HG02884 (cell line): ENCODE measurements at regions not wholly inside any gene's neighbourhood (a gene's known extent, or its start where the extent isn't known, plus 50 kb on each side); places are given as distances from the start of the nearest gene placed in this dataset.

Experiments
- ATAC-seq: cut with Tn5 transposase; IDR thresholded peaks from one replicate; pipeline ENCODE4 v1.9.1; 2021; ENCODE audit warnings: mild to moderate bottlenecking, moderate library complexity; ENCODE audit not compliant: unreplicated experiment

DNA sequence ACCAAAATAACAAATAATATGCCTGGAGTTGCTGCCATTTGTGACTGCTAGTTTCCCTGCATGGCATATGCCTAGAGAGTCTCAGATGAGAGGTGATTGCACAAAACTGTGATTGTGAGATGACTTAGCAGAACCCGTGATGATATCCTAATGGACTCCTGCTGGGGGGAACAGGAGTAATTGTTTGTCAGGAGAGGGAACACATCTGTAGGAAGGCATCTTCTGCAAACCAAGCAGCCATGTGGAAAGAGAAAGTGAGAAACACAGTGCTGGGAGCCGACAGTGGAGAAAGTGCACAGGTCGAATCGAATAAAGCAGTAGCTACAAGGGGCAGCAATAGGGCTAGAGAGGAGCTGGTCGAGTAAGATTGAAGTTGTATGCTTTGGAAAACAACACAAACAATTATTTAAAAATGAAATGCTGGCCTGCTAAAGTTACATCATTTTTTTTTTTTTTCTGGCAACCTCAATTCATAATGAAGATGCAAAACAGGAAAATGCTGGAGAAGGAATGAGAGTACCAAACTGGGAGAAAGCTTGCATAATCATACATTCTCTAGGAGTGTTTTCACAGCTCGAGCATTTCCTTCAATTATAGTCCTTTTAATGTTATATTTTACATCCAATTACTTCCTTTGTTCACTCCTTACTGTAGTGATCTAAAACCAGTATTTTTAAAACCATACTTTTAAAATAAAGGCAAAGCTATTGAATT, 494.2 kb upstream of the AGTR1 start:
- no peak for ATAC-seq

DNA sequence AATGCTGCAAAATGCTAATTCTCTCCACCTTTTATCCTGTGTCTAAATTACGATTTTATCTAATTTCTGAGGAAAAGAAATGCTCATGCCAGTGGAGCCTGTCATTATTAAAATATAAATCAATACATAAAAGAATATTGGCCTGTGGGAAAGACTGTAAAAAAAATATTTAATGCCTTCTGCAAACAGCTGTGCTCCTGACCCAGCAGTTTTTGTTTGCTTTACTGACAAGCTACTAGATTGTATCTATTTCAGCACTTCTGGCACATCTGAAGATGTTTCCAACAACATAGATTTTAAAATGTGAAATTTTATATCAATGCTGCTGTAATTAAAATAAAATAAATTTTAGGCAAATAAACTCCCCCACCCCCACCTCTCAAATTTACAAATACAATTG, 493.6 kb upstream of the AGTR1 start:
- ATAC-seq: no peak

DNA sequence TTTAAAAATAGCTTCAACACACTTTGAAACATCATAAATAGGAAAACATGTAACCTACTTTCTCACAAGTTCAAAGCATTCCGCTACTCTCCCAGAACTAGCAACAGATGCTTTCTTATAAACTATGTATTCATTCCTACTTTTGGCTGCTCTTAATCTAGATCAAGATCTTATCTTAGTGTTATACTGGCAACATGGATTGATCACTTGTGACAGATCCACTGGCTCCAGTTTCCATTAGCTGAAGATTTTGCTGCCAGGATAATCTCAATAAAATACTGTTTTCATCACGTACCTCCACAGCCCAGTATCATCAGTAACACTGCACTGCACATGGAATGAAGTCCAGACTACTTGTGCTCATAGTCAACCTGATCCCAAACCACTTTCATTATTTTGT, 491.7 kb upstream of the AGTR1 start:
- ATAC-seq: no peak

DNA sequence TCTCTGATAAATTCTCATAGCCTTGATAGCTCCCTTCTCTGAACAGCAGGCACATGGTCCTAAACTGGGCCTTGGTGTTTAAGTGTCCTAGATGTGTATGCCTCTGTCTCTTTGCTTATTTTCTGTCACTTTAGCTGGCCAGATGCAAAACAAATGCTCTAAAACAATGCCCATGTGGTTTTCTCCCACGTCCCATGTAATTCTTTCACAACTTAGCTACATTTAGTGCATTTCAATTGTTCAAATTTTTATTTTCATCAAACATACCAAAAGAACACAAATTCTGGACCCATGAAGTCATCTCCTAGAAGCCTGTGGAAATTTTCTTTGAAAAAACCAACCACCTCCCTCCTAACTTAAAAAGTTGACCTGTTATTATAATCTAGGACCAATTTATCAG, 491.3 kb upstream of the AGTR1 start:
- no peak for ATAC-seq

DNA sequence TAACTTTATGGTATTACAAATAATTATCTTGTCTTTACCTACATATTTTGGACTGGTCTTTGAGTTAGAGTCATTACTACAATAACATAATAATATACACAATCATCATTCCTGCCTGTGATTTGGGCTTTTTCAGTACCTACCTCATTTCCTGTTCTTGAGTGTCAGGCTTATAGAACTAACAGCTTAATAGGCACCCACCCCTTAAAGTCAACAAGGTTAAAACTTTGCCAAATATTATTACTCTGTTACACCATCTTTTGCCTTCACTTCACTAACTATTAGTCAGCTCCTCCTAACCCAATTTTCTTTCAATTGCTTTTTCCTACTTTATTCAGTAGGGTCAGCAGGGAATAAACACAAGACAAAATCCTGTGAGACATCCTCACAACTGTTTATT, 488.7 kb upstream of the AGTR1 start:
- no peak for ATAC-seq

DNA sequence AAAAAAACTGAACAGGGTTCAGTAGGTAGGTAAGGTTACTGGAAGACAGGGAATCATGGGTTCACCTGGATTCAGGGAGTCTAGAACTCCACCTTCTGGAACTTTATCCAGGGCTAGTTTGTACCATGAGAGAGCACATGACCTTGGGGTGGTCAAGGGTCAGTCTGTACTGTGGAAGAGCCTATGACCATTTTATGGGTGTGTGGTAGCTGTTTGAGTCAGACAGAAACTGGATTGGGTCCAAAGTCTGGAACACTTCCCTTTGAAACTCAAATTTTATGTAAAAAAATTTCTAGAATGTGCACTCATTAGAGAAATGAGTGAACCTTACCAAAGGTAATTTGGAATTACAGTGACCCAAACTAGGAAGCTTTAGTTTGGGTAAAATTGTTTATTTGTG, 486.0 kb upstream of the AGTR1 start:
- ATAC-seq: no peak

DNA sequence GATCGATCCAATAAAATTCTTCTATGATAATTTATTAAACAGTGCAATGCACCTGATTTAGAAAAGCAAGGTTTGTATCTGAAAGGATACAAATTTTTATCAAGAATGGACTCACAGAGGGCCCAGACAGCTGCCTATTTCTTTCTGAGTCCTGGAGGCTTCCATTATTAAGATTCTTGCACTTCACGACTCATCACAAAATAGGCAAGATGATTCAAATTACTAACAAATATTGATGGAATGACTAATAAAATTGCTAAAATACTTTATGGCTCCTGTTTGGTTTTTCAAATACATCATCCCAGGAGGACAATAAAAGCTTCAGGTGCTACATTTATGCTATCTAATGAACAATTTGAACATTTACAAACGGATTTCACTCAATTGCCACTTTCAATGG, 483.0 kb upstream of the AGTR1 start:
- no peak for ATAC-seq

DNA sequence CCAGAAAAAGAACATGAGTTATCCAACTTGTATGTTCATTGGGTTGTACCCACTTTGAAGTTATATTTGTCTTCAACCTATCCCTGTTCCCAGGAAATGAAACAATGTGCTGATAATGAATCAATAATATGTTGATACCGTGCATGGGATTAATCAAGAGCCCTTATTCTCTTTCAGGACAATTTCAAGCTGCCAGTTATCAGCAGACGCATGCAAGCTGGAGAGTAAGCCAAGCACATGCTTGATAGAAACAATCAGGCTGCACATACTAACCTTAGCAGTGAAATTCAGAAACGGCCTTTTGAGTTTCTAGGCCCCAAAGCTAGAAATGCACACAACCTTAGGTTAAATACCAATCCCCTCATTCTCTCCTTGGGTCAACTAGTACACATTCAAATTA, 480.4 kb upstream of the AGTR1 start:
- ATAC-seq: no peak

DNA sequence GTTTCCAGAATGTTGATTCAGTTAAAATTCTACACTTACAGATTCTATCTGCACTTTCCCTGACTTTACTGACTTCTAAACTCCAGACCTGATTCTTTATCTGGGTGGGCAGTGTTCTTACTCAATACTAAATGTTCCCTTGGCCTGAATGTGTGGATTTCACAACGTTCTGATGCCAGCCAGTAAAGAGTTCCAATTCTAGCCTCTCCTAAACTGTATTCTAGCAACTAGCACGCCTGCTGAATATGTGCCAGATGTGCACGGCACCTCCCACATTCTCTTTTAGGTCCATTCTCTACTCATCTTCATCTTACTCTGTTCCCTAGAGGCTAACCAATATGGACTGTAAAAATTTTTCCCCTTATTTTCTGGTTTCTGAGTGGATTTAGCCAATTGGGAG, 479.5 kb upstream of the AGTR1 start:
- ATAC-seq: no peak

DNA sequence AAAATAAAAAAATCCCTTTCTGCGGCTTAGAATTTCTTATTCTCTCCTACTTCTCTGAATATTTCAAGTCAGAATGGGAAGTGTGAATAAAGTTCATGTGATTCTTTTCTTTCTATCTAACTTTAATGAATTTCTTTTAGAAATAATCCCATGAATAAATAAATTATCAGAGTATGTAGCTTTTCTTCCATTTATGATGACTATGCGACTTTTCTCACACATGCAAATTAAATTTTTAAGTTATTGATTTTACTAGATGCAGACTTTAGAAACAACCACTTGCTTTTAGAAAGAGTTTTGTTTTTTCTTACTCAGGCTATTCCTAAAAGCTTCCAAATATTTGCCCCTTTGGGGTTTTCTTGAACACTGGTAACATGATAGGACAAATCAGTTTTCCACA, 477.7 kb upstream of the AGTR1 start:
- ATAC-seq: no peak

DNA sequence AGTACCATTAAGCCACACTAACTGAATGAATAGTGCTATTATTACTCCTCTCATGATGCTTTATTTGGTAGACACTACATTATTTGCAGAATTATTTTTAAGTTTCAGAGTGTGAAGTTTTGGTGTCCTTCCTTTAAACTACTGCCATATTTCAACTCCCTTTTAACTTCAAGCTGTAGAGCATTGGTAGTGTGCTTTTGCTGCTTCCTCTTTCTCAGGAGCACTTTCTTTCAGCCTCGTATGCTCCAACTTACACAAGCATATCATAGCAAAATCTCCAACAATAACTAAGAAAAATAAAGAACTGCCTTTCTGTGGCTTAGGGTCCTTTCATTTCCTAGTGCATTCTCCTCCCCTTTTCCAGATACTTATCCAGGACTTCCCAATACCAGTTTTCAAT, 476.4 kb upstream of the AGTR1 start:
- ATAC-seq: no peak

DNA sequence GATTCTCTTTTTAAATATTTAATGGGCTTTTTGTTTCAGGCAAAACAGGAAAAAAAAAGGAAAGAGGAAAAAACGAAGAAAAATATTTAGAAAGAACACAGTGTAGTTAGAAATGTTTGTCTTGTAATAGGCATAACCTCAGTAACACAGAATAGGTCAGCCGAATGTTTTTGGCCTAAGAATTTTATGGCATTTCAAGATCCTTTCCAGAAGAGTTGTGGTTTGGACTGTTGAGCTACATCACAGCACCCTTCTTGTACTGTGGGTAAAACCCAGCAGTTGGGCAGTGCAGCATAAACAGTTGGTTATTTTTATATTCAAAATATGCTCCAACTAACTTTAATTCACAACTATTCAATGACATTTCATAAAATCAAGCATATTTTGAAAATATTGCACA, 474.4 kb upstream of the AGTR1 start:
- ATAC-seq: no peak

DNA sequence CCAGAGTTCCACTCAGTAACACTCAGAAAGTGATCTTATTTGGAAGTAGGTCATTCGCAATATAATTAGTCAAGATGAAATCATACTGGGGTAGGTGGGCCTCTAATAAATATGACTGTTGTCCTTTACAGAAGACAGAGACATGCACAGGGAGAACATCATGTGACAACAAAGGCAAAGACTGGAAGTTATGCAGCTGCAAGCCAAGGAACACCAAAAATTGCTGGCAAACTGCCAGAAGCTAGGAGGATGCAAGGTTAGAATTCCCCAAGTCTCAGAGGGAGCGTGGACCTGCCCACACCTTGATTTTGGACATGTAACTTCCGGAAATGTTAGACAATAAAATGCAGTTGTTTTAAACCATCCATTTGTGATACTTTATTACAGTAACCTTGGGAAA, 471.5 kb upstream of the AGTR1 start:
- ATAC-seq: no peak

DNA sequence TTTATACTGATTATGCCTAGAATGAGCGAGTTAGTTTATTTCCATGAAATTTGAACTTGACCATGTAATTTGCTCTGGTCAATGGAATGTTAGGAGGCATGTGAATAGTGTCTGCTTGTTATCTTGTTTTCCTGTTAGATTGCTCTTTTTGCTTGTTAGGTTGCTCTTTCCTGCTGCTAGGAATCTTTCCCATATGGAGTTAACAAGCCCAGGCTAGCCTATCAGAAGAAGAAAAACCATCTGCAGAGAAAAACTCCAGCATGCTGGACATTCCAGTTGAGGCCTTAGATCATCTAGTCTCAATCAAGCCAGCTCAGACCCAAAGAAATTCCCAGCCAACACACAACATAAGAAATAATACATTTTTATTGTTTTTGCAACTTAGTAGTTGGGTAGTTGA, 470.2 kb upstream of the AGTR1 start:
- no peak for ATAC-seq

DNA sequence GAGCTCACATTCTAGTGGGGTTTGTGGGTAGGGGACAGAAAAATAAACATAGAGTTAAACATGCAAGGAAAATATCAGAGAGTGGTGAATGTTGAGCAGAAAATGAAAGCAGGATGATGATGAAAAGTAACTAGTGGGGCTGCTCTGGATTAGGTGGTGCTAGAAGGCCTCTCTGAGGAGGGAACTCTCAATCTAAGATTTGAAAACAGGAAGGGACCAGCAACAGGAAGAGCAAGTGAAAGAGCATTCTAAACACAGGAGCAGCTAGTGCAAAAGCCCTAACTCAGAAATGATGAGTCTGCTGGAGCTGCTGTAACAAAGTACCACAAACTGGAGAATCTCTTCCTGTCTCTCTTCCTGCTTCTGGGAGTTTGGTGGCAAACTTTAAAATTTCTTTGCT, 468.6 kb upstream of the AGTR1 start:
- ATAC-seq: no peak

DNA sequence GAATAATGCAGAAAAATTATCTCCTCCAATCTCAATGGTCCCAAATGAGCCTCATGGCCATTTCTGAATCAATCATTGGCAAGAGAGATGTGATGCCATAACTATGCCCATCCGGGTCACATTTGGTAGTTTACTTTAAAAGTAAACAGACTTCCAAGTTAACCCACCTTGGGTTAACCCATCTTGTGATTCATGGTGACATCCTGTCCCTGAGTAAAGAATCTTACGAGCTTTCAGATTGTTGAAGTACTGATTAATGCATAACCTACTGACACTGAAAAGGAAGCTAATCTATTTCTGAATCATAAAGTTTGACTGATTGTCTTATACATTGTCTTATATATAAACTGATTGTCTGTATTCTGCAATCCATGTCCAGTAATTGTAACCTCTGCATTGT, 467.2 kb upstream of the AGTR1 start:
- no peak for ATAC-seq

DNA sequence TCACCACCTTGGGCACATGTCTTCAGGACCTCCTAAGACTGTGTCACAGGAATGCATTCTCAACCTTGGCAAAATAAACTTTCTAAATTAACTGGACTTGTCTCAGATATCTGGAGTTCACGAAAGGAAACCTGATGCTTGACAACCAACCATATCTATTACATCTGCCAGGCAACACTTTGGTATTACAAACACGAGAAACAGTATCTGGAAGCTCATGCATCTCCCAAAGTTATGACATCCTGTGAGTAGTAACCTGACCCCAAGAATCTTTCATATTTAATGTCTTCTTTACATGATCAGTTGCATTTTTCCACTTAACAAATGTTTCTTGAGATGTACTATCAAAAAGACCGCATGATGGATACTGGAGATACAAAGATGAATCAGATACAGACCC, 465.3 kb upstream of the AGTR1 start:
- no peak for ATAC-seq

DNA sequence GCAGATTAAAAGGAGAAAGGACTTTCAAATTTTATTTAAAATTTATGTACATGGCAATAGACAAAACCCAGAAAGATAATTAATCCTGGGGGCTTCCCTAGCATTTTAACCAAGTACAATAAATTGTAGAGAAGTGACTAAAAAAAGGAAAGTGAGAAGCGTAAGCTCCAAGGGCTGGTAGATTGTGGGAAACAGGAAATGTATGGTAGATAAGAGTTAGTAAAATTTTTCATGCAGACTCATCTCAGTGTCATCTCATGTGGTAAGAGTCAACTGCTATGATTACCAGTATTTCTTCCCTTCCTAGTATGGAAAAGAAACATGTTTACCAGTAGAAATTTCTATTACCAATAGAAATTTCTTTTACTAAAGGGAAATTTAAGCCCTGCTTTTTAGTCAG, 464.3 kb upstream of the AGTR1 start:
- no peak for ATAC-seq

DNA sequence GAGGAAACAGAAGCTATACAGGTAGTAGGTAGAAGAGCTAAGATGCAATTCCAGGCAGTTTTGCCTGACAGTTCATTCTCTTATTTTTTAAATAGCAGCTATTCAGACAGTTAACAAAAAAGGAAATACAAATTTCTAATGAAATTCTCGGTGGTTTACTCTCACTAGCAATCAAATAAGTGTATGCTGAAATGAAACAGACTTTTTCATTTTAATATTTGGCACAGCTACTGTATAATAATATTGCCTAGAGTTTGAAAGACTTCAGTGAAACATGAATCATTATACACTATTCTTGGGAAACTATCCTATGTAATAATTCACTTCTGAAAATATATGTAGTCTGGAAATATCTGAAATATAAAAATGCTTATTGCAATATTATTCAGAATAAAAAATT, 463.2 kb upstream of the AGTR1 start:
- ATAC-seq: no peak

DNA sequence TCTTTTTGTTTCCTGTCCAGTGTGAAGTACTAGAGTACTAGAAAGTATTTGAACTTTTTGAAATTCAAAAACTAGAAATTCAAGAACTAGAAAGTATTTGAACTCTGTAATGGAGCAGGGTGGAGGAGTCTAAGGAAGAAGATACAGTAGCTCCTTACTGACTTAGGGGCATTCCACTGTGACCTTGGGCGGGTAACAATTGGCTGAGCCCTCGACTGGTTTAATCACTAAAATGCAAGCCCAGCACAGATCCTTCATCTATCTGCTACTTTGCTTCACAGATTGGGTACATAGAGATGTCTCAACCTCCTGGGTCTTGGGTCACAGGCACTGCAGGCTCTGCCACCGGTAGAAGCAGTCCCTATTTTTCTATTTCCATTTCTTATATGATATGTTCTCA, 462.1 kb upstream of the AGTR1 start:
- no peak for ATAC-seq

DNA sequence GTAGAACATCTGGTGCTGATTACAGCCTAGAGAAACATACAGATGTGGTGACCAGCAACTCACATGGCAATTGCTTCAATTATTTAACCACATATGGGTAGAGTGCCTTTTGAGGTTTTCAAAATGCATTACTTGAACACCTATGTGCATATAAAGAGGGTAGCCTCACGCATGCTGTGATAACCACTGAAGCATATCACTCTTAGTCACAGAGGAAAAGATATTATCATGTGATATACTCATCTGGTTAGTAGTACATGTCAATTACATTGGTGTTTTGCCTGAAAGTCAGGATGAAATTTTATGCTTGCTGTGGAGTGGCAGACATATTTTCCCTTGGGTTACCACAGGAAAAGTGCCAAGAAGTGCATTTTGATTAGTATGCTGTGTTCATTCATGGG, 459.3 kb upstream of the AGTR1 start:
- ATAC-seq: no peak

DNA sequence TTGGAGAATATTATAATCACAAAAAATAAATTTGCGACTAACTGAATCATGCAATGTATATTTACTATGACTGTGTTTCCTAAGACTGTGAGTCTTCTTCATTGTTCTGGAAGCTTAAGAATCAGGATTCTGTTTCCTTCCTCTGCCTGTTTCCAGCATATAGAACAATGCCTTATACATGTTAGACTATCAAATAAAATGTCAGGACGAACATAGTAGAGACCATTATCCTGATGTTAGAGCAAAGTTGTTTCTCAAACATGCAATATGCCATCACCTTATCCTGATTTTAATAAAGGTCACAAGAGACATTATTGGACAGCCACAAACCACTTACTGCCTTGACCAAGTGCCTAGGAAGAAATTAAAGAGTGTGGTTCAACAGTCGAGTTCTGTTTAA, 457.4 kb upstream of the AGTR1 start:
- ATAC-seq: no peak

DNA sequence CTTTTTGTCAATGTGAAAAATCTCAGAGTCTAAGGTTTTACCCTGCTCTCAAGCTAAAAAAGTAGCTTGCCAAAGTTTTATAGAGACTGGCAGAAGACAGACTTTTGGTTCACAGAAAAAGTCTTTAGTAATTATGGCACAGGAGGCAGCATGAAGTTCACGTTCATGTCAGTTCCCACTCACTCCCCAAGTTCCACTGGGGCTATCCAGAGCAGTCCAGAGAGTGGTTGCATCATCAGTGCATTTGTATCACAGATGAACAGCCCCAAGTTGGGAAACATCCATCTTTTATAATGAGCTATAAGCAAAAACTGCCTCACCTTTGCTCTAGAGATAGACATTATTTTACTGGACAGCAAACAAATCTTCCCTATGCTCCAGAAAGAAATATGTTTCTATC, 454.1 kb upstream of the AGTR1 start:
- no peak for ATAC-seq
